ENCODE measurements at regions not wholly inside any gene's neighbourhood (a gene's known extent, or its start where the extent isn't known, plus 50 kb on each side); places are given as distances from the start of the nearest gene placed in this dataset.
"Not testable (repeated sequence)": the region's sequence is repeated elsewhere in the genome, so short reads cannot be mapped to it uniquely, and the experiment has no call there.

- H2AFZ ChIP-seq (replicated peaks; ENCODE audit: low read length, poor library complexity): no peak overlapping the region
- H2BK5ac ChIP-seq (ENCODE audit: low read depth, low read length, poor library complexity, severe bottlenecking): no peak overlapping the region
- H2AK9ac ChIP-seq (replicated peaks; ENCODE audit: low read depth, low read length, poor library complexity): no peak overlapping the region
- no peak overlapping the region for H3K18ac ChIP-seq (ENCODE audit: low read depth, low read length)
- H3K14ac ChIP-seq (replicated peaks; ENCODE audit: low read depth, low read length): no peak overlapping the region
- WGBS, 2 experiments (ENCODE audit: extremely low coverage in 2 of 2, insufficient read length in 1 of 2): no CpG with 5 or more reads among the region's 5 CpGs
- H3K27ac ChIP-seq (ENCODE audit: insufficient read depth, low read length): no peak overlapping the region
- H3K4me3 ChIP-seq (ENCODE audit: insufficient read depth, low read depth, low read length): no peak overlapping the region
- H3K4me2 ChIP-seq (ENCODE audit: low read depth, low read length): no peak overlapping the region
- intact Hi-C loops (cut with micrococcal nuclease) (no loop called here), dilution Hi-C loops (cut with HindIII; ENCODE audit: low sequenced_read_pairs, unreplicated experiment) (no loop called here), in situ Hi-C loops (cut with MboI; ENCODE audit: low sequenced_read_pairs) (no loop called here)
- H2BK15ac ChIP-seq (ENCODE audit: low read depth, low read length): no peak overlapping the region
- no peak overlapping the region for H4K91ac ChIP-seq (ENCODE audit: insufficient read depth, low read depth, low read length)
- DNase-seq (no peak), ATAC-seq (ENCODE audit: low read depth) (no peak)
- ChIA-PET CTCF (no interaction called here), POLR2A (ENCODE audit: unreplicated experiment) (no interaction called here)
- H3K9me1 ChIP-seq (ENCODE audit: insufficient read depth, low read length): no peaks in the 10 kb centered on the region
- no peak overlapping the region for H3K56ac ChIP-seq (ENCODE audit: extremely low read depth, insufficient read depth, low read length)
- no peaks in the 10 kb centered on the region for H3K36me3 ChIP-seq (ENCODE audit: control insufficient read depth, insufficient read depth, low read length)
- no peak overlapping the region for H3K4ac ChIP-seq (ENCODE audit: low read depth, low read length)
- TF ChIP-seq POLR2A (IDR thresholded peaks at IDR 0.05; ENCODE audit: low read depth, low read length): no peak
- H3K79me1 ChIP-seq (ENCODE audit: low read depth in 1 of 2, low read length in 2 of 2): no peaks in the 10 kb centered on the region
- H2AK5ac ChIP-seq (ENCODE audit: low read depth, low read length): no peak overlapping the region
- H2BK120ac ChIP-seq (ENCODE audit: low read depth, low read length): no peak overlapping the region
- H4K20me1 ChIP-seq (ENCODE audit: insufficient read depth, low read length): no peaks in the 10 kb centered on the region
- H3K27me3 ChIP-seq (ENCODE audit: control insufficient read depth, insufficient read depth, low read length): no peaks in the 10 kb centered on the region
- H3K9ac ChIP-seq (ENCODE audit: low read depth, low read length): no peak overlapping the region
- H4K5ac ChIP-seq (ENCODE audit: low read depth, low read length): no peak overlapping the region
- no peak overlapping the region for H3K23ac ChIP-seq (ENCODE audit: low read depth, low read length)
- H2BK20ac ChIP-seq (ENCODE audit: low read depth, low read length): no peak overlapping the region
- H3K9me3 ChIP-seq (ENCODE audit: control insufficient read depth, insufficient read depth, low read length): no peaks in the 10 kb centered on the region
- no peak overlapping the region for H4K8ac ChIP-seq (ENCODE audit: low read depth in 2 of 2, low read length in 2 of 2)
- H3K4me1 ChIP-seq (ENCODE audit: control insufficient read depth, insufficient read depth, low read length): no peaks in the 10 kb centered on the region
- no TSS peak for BruUV-seq (replicated peaks)
Measured at GRCh38 chr5:121485281-121485680, 366.4 kb upstream of the FTMT start.

GRCh38 chr5:121485999-121486398, 365.7 kb upstream of the FTMT start:
- H4K8ac ChIP-seq (ENCODE audit: low read depth in 2 of 2, low read length in 2 of 2); H3K4ac ChIP-seq (ENCODE audit: low read depth, low read length); H3K27ac ChIP-seq (ENCODE audit: insufficient read depth, low read length); H3K18ac ChIP-seq (ENCODE audit: low read depth, low read length); H2BK5ac ChIP-seq (ENCODE audit: low read depth, low read length, poor library complexity, severe bottlenecking); H2BK120ac ChIP-seq (ENCODE audit: low read depth, low read length); H3K4me2 ChIP-seq (ENCODE audit: low read depth, low read length); H2AK5ac ChIP-seq (ENCODE audit: low read depth, low read length); H2AFZ ChIP-seq (replicated peaks; ENCODE audit: low read length, poor library complexity); H4K91ac ChIP-seq (ENCODE audit: insufficient read depth, low read depth, low read length); H3K9me1 ChIP-seq (ENCODE audit: insufficient read depth, low read length); H2BK20ac ChIP-seq (ENCODE audit: low read depth, low read length); H3K9ac ChIP-seq (ENCODE audit: low read depth, low read length); H3K27me3 ChIP-seq (ENCODE audit: control insufficient read depth, insufficient read depth, low read length); dilution Hi-C loops (cut with HindIII; ENCODE audit: low sequenced_read_pairs, unreplicated experiment); H3K14ac ChIP-seq (replicated peaks; ENCODE audit: low read depth, low read length); intact Hi-C loops (cut with micrococcal nuclease); H3K79me1 ChIP-seq (ENCODE audit: low read depth in 1 of 2, low read length in 2 of 2); BruUV-seq (replicated peaks); H2AK9ac ChIP-seq (replicated peaks; ENCODE audit: low read depth, low read length, poor library complexity); H2BK15ac ChIP-seq (ENCODE audit: low read depth, low read length); ATAC-seq (ENCODE audit: low read depth); H3K23ac ChIP-seq (ENCODE audit: low read depth, low read length); H3K9me3 ChIP-seq (ENCODE audit: control insufficient read depth, insufficient read depth, low read length); POLR2A ChIA-PET (ENCODE audit: unreplicated experiment); DNase-seq; H3K4me1 ChIP-seq (ENCODE audit: control insufficient read depth, insufficient read depth, low read length); H4K5ac ChIP-seq (ENCODE audit: low read depth, low read length); H3K36me3 ChIP-seq (ENCODE audit: control insufficient read depth, insufficient read depth, low read length); H3K4me3 ChIP-seq (ENCODE audit: insufficient read depth, low read depth, low read length); in situ Hi-C loops (cut with MboI; ENCODE audit: low sequenced_read_pairs); H3K56ac ChIP-seq (ENCODE audit: extremely low read depth, insufficient read depth, low read length); H4K20me1 ChIP-seq (ENCODE audit: insufficient read depth, low read length): not testable (repeated sequence)
- CTCF ChIA-PET: interaction anchor here (0.6 kb wide), 2 partner anchors 10 to 1277 kb away, joined by 3 to 5 read pairs; no protein-coding TSS in a partner anchor
- no CpG with 5 or more reads among the region's 2 CpGs for WGBS, 2 experiments (ENCODE audit: extremely low coverage in 2 of 2, insufficient read length in 1 of 2)

All from IMR-90 (cell line).